UCSD-AML1 (cell line): ENCODE measurements at regions not wholly inside any gene's neighbourhood (a gene's known extent, or its start where the extent isn't known, plus 50 kb on each side); places are given as distances from the start of the nearest gene placed in this dataset.
"Not testable (repeated sequence)": the region's sequence is repeated elsewhere in the genome, so short reads cannot be mapped to it uniquely, and the experiment has no call there.

Source experiments
- DNase-seq: peaks from one replicate; lab custom pipeline; 2025; ENCODE audit not compliant: unreplicated experiment; lab: John Stamatoyannopoulos, UW

GRCh38 chr13:54004026-54004699 lies 975.5 kb downstream of the OLFM4 start:
- DNase-seq, result no peak

DNA sequence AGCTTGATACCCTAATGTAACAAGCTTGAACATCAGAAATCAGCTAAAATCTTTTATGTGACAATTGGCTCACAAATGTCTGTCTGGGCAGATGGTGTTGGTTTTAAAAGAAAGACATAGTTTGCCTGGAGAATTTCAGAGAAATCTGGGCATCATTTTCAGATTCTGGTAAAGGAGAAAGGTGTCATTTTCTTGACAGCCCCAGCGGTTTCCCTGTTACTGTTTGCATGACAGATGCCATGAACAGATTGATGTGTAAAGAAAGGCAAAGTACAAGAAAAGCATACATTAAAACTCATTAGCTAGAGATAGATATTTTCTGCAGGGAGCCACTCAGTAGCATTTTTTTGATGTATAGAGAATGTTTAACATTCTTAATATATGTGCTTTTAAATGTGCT lies 987.9 kb downstream of the OLFM4 start:
- no peak for DNase-seq

DNA sequence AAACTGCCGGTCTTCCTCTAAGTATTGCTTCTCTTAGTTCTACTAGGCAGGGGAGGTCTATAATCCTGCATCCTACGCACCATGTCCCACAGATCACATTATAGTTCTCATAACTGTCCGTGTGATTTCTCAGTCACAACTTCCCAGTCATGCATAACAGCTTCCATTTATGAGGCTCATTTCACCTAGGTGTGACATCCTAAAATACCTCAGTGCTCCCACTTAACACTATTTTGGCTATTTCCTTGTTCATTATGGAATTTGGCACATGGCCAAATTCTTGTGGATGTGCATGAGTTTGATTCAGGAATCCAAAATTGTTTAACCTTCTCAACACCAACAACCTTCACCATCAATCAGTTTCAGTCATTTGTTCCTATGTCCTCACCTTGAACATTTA lies 989.9 kb downstream of the OLFM4 start:
- no peak for DNase-seq

GRCh38 chr13:54029226-54029625 lies 1000.6 kb downstream of the OLFM4 start:
- DNase-seq, result peak; percentile 13

DNA sequence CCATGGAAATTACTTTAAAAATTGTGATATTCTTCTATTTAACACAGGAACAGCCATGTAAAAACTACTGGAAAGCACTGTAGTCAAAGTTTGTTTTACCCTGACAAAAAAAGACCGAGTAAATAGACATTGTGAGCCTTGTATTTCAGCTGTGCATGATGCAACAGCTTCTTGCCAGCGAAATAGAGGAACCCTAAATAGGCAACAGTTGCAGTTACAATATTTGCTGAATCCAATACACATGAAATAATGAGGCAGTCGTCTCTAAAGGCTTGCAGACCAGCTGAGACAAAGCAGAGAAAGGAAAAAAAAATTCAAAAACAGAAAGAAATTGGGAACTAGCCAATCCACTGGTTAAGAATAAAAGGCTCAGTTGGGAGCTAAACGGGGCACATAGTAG lies 1001.1 kb downstream of the OLFM4 start:
- no peak for DNase-seq

DNA sequence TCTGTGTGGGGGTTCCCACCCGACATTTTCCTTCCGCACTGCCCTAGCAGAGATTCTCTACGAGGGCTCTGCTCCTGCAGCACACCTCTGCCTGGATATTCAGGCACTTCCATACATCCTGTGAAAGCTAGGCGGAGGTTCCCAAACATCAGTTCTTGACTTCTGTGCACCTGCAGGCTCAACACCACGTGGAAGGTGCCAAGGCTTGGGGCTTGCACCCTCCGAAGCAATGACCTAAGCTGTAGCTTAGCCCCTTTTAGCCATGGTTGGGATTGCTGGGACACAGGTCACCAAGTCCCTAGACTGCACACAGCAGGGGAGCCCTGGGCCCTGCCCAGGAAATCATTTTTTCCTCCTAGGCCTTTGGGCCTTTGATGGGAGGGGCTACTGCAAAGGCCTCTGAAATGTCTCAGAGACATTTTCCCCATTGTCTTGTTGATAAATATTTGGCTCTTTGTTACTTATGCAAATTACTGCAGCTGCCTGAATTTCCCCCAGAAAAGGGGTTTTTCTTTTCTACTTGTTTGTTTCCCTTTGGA lies 1004.8 kb downstream of the OLFM4 start:
- DNase-seq, result no peak

DNA sequence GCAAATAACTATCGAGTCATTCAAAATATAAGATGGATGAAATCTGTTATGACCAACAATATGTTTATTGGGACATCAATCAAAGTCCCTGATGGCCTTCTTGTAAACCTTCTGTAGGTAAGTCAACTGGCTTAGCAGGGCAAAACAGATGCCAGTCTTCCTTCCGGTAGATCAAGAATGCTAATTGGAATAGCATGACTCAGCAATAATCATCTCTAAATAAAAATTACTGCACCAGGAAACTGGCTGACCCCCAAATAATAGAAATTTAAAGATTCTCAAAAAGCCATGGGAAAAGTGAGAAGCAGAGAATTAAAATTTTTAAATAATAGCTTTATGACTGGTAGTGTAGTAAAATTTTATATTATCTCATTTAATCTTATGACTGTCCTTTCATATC lies 1005.4 kb downstream of the OLFM4 start:
- no peak for DNase-seq

DNA sequence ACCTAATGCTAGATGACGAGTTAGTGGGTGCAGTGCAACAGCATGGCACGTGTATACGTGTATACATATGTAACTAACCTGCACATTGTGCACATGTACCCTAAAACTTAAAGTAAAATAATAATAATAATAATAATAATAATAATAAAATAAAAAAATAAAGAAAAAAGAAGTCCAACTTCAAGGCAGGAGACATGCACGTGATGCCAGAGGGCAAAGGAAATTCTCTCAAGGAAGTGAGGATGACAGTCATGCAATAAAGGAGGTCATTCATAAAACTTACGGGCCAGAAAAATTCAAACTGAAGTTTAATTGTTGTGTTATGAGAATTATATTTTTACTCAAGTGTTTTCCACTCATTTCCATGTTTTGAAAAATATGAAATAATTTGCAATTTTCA lies 1028.8 kb downstream of the OLFM4 start:
- DNase-seq, result not testable (repeated sequence)

GRCh38 chr13:54069958-54070357 lies 1041.3 kb downstream of the OLFM4 start:
- DNase-seq, result not testable (repeated sequence)

DNA sequence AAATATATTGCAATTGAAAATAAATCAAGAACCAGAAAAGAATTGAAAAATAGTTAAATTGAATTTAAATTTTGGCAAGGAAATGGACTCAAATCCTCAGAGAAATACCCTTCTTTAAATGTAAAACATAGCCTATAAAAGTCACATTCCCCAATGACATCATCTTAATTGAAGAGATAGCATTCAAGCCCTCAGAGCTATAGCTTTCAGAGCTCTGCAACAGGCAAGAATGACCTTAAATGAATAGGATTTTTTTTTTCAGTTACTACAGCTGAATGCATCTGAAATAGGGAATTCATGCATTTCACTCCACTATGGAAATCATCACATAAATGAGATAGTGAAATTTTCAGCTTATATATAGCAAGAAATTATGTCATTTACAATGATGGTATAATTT lies 1049.0 kb downstream of the OLFM4 start:
- DNase-seq, result no peak

DNA sequence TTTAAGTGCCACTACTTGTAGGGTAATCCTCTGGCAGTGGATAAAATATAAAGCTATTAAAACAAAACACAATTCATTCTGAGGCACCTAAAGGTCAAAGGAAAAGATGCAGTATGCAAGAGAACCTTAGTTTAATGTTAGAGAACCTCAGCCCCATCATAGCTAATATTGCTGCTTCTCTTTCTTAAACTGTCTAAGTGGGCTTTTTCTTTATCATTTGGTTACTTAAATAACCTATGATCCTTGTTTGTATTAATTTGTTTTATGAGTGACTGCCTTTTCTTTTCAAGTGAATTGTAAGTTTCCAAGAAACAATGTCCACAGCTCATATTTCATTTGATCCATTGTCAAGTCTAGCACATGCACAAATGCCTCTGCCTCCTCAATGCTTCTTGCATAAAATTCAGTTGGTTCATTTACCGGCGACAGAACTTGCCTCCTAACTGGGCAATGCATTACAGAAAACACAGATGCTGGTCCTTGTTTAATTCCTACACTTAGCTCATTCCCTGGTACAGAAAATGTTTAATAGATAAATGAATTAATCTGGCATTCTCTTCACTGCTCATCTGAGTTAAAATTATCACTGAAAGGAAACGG lies 1049.8 kb downstream of the OLFM4 start:
- DNase-seq, result no peak

GRCh38 chr13:54082309-54082708 lies 1053.7 kb downstream of the OLFM4 start:
- DNase-seq, result not testable (repeated sequence)

- peak; percentile 3 for DNase-seq
These were observed 1063.3 kb downstream of the OLFM4 start for GRCh38 chr13:54091884-54092283.

- DNase-seq, result no peak
These were observed 1064.1 kb downstream of the OLFM4 start for GRCh38 chr13:54092686-54093085.

GRCh38 chr13:54110597-54110996 lies 1082.0 kb downstream of the OLFM4 start:
- DNase-seq, result no peak

- DNase-seq, result no peak
These were observed 1096.1 kb downstream of the OLFM4 start for GRCh38 chr13:54124700-54125099.

GRCh38 chr13:54130931-54131330 lies 1102.3 kb downstream of the OLFM4 start:
- not testable (repeated sequence) for DNase-seq

GRCh38 chr13:54131433-54131832 lies 1102.8 kb downstream of the OLFM4 start:
- not testable (repeated sequence) for DNase-seq

DNA sequence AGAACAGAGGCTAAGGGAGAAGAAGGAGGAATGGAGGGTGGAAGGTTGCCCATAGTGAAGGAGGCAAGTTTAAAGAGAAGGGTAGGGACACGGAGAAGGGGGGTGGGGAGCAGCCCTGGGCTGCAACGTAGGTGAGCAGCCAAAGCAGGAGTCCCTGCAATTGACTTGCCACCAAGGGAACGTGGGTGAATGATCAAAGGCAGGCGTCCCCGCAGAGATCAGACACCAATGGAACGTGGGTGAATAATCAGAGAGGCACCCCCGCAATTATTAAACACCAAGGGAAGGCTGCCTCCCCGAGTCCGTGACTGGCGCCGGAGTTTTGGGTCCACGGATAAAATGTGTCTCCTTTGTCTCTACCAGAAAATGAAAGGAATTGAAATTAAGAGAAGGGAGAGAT lies 1103.5 kb downstream of the OLFM4 start:
- DNase-seq, result not testable (repeated sequence)

DNA sequence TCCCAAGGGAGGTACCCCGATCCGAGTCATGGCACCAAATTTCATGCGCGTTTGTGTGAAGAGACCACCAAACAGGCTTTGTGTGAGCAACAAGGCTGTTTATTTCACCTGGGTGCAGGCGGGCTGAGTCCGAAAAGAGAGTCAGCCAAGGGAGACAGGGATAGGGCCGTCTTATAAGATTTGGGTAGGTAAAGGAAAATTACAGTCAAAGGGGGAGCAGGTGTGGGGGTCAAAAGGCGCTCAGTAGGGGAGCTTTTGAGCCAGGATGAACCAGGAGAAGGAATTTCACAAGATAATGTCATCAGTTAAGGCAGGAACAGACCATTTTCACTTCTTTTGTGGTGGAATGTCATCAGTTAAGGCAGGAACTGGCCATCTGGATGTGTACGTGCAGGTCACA lies 1104.1 kb downstream of the OLFM4 start:
- not testable (repeated sequence) for DNase-seq

- no peak for DNase-seq
These were observed 1105.1 kb downstream of the OLFM4 start for GRCh38 chr13:54133746-54134145.

GRCh38 chr13:54144828-54145227 lies 1116.2 kb downstream of the OLFM4 start:
- no peak for DNase-seq

DNA sequence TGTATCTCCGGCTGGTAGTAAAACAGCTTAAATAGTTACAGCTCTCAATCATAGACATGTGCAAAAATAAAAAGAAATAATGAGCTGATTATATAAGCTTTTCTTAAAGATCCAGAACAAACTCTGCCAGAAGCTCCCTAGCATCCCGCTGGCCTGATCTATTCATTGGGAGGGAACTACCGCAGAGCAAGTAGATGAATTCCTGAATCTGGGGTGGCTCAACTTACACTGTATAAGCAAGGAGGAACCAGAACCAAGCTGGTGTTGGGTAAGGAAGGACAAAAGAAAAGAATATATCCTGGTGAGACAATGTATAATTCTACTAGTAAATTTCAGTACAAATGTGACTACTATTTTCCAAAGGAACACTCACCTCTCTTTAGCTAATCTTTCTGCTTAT lies 1122.2 kb downstream of the OLFM4 start:
- DNase-seq, result no peak
